Esophagus muscularis mucosa (tissue), 3 donors: ENCODE measurements at regions not wholly inside any gene's neighbourhood (a gene's known extent, or its start where the extent isn't known, plus 50 kb on each side); places are given as distances from the start of the nearest gene placed in this dataset.

Experiments
- POLR2A ChIP-seq: fragments of 450-650 bp; IDR thresholded peaks from one replicate; pipeline ENCODE4 v1.6.1; 2017; ENCODE audit warnings: antibody characterized with exemption, moderate library complexity, mild to moderate bottlenecking, low read depth
- POLR2AphosphoS5 ChIP-seq, 2 donors: sonication (generic); formaldehyde crosslinking; IDR thresholded peaks; one replicate each; pipeline ENCODE4 v1.6.1; 2017; ENCODE audit warnings: antibody characterized with exemption in 2 of 2
- TF ChIP-seq, protein P1 (sequence below), 3 experiments: fragments of 200-600 bp in 2 of 3; fragments of 450-650 bp in 1 of 3; sonication (generic) in 2 of 3; IDR thresholded peaks; one replicate each; pipeline ENCODE4 v1.5.1; 2017 to 2019; ENCODE audit warnings: antibody characterized with exemption in 3 of 3, mild to moderate bottlenecking in 2 of 3, moderate library complexity in 1 of 3

GRCh38 chr4:152247271-152247975 lies 288.5 kb downstream of the FBXW7 start:
- TF ChIP-seq, protein P1, sequence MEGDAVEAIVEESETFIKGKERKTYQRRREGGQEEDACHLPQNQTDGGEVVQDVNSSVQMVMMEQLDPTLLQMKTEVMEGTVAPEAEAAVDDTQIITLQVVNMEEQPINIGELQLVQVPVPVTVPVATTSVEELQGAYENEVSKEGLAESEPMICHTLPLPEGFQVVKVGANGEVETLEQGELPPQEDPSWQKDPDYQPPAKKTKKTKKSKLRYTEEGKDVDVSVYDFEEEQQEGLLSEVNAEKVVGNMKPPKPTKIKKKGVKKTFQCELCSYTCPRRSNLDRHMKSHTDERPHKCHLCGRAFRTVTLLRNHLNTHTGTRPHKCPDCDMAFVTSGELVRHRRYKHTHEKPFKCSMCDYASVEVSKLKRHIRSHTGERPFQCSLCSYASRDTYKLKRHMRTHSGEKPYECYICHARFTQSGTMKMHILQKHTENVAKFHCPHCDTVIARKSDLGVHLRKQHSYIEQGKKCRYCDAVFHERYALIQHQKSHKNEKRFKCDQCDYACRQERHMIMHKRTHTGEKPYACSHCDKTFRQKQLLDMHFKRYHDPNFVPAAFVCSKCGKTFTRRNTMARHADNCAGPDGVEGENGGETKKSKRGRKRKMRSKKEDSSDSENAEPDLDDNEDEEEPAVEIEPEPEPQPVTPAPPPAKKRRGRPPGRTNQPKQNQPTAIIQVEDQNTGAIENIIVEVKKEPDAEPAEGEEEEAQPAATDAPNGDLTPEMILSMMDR (IDR thresholded peaks at IDR 0.05) = no peak
- TF ChIP-seq POLR2AphosphoS5 (IDR thresholded peaks at IDR 0.05) (no peak), POLR2A (no peak)
